ENCODE measurements at regions not wholly inside any gene's neighbourhood (a gene's known extent, or its start where the extent isn't known, plus 50 kb on each side); places are given as distances from the start of the nearest gene placed in this dataset.
"Not testable (repeated sequence)": the region's sequence is repeated elsewhere in the genome, so short reads cannot be mapped to it uniquely, and the experiment has no call there.

GRCh38 chr4:110399046-110399445 is 76.9 kb upstream of the ENPEP start:
- TF ChIP-seq, protein P1, sequence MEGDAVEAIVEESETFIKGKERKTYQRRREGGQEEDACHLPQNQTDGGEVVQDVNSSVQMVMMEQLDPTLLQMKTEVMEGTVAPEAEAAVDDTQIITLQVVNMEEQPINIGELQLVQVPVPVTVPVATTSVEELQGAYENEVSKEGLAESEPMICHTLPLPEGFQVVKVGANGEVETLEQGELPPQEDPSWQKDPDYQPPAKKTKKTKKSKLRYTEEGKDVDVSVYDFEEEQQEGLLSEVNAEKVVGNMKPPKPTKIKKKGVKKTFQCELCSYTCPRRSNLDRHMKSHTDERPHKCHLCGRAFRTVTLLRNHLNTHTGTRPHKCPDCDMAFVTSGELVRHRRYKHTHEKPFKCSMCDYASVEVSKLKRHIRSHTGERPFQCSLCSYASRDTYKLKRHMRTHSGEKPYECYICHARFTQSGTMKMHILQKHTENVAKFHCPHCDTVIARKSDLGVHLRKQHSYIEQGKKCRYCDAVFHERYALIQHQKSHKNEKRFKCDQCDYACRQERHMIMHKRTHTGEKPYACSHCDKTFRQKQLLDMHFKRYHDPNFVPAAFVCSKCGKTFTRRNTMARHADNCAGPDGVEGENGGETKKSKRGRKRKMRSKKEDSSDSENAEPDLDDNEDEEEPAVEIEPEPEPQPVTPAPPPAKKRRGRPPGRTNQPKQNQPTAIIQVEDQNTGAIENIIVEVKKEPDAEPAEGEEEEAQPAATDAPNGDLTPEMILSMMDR (IDR thresholded peaks at IDR 0.05; ENCODE audit: poor library complexity, severe bottlenecking), result not testable (repeated sequence)
- TF ChIP-seq EZH2 (IDR thresholded peaks at IDR 0.05; ENCODE audit: borderline replicate concordance, insufficient read depth, low read length, poor library complexity, severe bottlenecking); MXI1 (conservative IDR thresholded peaks at IDR 0.05; ENCODE audit: poor library complexity, severe bottlenecking); POLR2AphosphoS5 (IDR thresholded peaks at IDR 0.05); EP300 (conservative IDR thresholded peaks at IDR 0.05; ENCODE audit: poor library complexity, severe bottlenecking); SMC3 (conservative IDR thresholded peaks at IDR 0.05; ENCODE audit: poor library complexity); REST (IDR thresholded peaks at IDR 0.05; ENCODE audit: borderline replicate concordance); RAD21 (conservative IDR thresholded peaks at IDR 0.05); TAF1 (IDR thresholded peaks at IDR 0.05; ENCODE audit: low read depth): not testable (repeated sequence)

Measured in neural cell (in vitro differentiated cells).